ENCODE measurements at regions not wholly inside any gene's neighbourhood (a gene's known extent, or its start where the extent isn't known, plus 50 kb on each side); places are given as distances from the start of the nearest gene placed in this dataset.

DNA sequence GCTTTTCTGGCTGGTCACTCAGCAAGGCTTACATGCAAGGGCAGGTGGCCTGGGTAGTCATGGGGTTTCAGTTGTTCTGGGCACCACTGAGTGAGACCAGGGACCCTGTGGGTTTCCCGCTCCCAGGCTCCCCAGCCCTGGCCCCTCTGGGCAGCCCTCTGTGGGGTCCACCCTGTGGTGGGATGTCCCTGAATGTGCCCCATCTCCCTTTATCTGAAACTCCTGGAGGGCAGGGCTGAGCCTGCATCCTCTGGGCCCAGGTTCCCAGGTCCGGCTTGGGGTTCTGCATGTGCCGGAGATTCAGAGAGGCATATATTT lies 1041.0 kb downstream of the BRD1 start:
- Mint-ChIP-seq H3K9me3 (ENCODE audit: insufficient read depth) (no peaks in the 10 kb centered on the region), H3K4me3 (no peak overlapping the region), H3K27ac (no peak overlapping the region), H3K4me1 (no peaks in the 10 kb centered on the region), H3K27me3 (no peaks in the 10 kb centered on the region)
- TF ChIP-seq CTCF (IDR thresholded peaks at IDR 0.05), result no peak
- no peak for TF ChIP-seq EZH2 (IDR thresholded peaks at IDR 0.05; ENCODE audit: borderline replicate concordance, insufficient read depth, low read depth, low read length, poor library complexity, severe bottlenecking)
- peaks cover 0 to 6% (median 0%) of the 10 kb centered on the region in 3 donors for H3K9me3 ChIP-seq (ENCODE audit: control extremely low read depth in 1 of 3, control insufficient read depth in 2 of 3, insufficient read depth in 1 of 3, low read length in 2 of 3)
- intact Hi-C loops (cut with micrococcal nuclease), result no loop called here
- H3K79me2 ChIP-seq (ENCODE audit: control insufficient read depth, insufficient read depth, low read length), result no peaks in the 10 kb centered on the region
- no peak overlapping the region for H3K4me3 ChIP-seq (ENCODE audit: control extremely low read depth in 1 of 5, extremely low read depth in 1 of 5, insufficient read depth in 1 of 5, low read depth in 2 of 5, low read length in 4 of 5)
- H3K9ac ChIP-seq (ENCODE audit: low read length), result no peak overlapping the region
- no peak for DNase-seq
- no peak overlapping the region for H3K4me2 ChIP-seq (replicated peaks; ENCODE audit: low read depth, low read length, poor library complexity, severe bottlenecking)
- 100% methylated on average over 1 of the region's 3 CpGs for WGBS (ENCODE audit: insufficient coverage)
- no peaks in the 10 kb centered on the region for H3K36me3 ChIP-seq (replicated peaks in 1 of 2; ENCODE audit: control extremely low read depth in 1 of 2, control insufficient read depth in 1 of 2, extremely low read depth in 1 of 2, insufficient read depth in 2 of 2, low read length in 1 of 2)
- no peaks in the 10 kb centered on the region for H4K20me1 ChIP-seq (ENCODE audit: control insufficient read depth, insufficient read depth, low read length, poor library complexity, severe bottlenecking)
- H3K4me1 ChIP-seq (ENCODE audit: control insufficient read depth in 2 of 2, insufficient read depth in 2 of 2, low read length in 2 of 2), result no peaks in the 10 kb centered on the region
- H2AFZ ChIP-seq (ENCODE audit: insufficient read depth, low read depth, low read length, poor library complexity, severe bottlenecking), result no peak overlapping the region
- ChIA-PET CTCF (no interaction called here), POLR2A (no interaction called here)
- no peak overlapping the region for H3K27ac ChIP-seq (ENCODE audit: low read length in 2 of 2)
- no peaks in the 10 kb centered on the region for H3K27me3 ChIP-seq (replicated peaks in 1 of 4; ENCODE audit: control extremely low read depth in 1 of 4, control insufficient read depth in 3 of 4, insufficient read depth in 4 of 4, low read length in 3 of 4)
- ATAC-seq (ENCODE audit: low read depth), result no peak

DNA sequence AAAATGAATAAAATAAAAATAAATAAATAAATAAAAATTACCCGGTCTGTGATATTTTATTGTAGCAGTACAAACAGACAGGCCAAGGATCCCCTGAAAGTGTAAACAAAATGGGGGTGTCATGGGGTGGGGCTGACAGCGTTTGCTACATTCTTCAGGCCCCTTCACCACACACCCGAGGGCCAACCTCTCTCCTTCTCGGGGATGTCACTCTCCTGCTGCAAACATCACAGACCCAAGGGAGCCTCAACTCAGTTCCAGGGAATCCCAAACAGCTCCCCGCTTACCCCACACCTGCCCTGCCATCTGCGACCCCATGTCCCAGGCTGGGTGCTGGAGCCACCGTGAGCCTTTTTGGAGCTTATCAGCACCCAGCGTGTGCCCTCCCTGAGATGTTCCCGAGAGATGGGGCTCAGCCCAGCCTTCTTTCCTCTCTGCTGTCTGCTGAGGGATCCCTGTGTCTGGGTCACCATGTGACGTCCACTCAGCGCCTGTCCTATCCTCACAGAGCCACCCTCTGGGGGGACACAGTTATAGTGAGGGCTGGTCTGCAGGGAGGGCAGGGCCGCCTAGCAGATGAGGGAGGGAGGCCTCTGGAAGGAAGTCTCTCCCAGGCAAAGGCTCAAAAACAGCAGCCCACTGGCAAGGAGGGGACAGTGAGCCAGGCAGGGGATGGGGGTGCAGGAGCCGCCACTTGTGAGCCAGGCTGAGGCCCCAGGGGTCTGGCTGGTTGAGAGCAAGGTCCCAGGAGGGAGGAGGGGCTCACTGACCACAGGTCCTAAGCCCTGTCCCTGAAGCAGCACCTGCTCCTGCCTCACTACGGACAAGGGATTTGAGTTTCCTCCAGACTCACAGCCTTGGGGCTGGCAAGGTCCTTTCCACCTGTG lies 1041.6 kb downstream of the BRD1 start:
- 93% methylated on average over 10 of the region's 14 CpGs for WGBS (ENCODE audit: insufficient coverage)
- ChIA-PET POLR2A (no interaction called here), CTCF (no interaction called here)
- Mint-ChIP-seq H3K27ac (no peak overlapping the region), H3K27me3 (no peaks in the 10 kb centered on the region), H3K4me3 (no peak overlapping the region), H3K9me3 (ENCODE audit: insufficient read depth) (no peaks in the 10 kb centered on the region), H3K4me1 (no peaks in the 10 kb centered on the region)
- Histone ChIP-seq H3K9me3 (ENCODE audit: control extremely low read depth in 1 of 3, control insufficient read depth in 2 of 3, insufficient read depth in 1 of 3, low read length in 2 of 3) (peaks cover 0 to 6% (median 0%) of the 10 kb centered on the region in 3 donors), H3K9ac (ENCODE audit: low read length) (no peak overlapping the region), H3K4me2 (replicated peaks; ENCODE audit: low read depth, low read length, poor library complexity, severe bottlenecking) (no peak overlapping the region), H3K4me1 (ENCODE audit: control insufficient read depth in 2 of 2, insufficient read depth in 2 of 2, low read length in 2 of 2) (no peaks in the 10 kb centered on the region), H3K4me3 (ENCODE audit: control extremely low read depth in 1 of 5, extremely low read depth in 1 of 5, insufficient read depth in 1 of 5, low read depth in 2 of 5, low read length in 4 of 5) (no peak overlapping the region), H3K27ac (ENCODE audit: low read length in 2 of 2) (no peak overlapping the region), H3K36me3 (replicated peaks in 1 of 2; ENCODE audit: control extremely low read depth in 1 of 2, control insufficient read depth in 1 of 2, extremely low read depth in 1 of 2, insufficient read depth in 2 of 2, low read length in 1 of 2) (no peaks in the 10 kb centered on the region), H4K20me1 (ENCODE audit: control insufficient read depth, insufficient read depth, low read length, poor library complexity, severe bottlenecking) (no peaks in the 10 kb centered on the region), H3K79me2 (ENCODE audit: control insufficient read depth, insufficient read depth, low read length) (no peaks in the 10 kb centered on the region), H2AFZ (ENCODE audit: insufficient read depth, low read depth, low read length, poor library complexity, severe bottlenecking) (no peak overlapping the region), H3K27me3 (replicated peaks in 1 of 4; ENCODE audit: control extremely low read depth in 1 of 4, control insufficient read depth in 3 of 4, insufficient read depth in 4 of 4, low read length in 3 of 4) (no peaks in the 10 kb centered on the region)
- TF ChIP-seq CTCF (IDR thresholded peaks at IDR 0.05) (no peak), EZH2 (IDR thresholded peaks at IDR 0.05; ENCODE audit: borderline replicate concordance, insufficient read depth, low read depth, low read length, poor library complexity, severe bottlenecking) (no peak)
- ATAC-seq (ENCODE audit: low read depth) (no peak), DNase-seq (no peak)
- intact Hi-C loops (cut with micrococcal nuclease), result no loop called here
